K562 (cell line): ENCODE measurements at regions not wholly inside any gene's neighbourhood (a gene's known extent, or its start where the extent isn't known, plus 50 kb on each side); places are given as distances from the start of the nearest gene placed in this dataset.
"Not testable (repeated sequence)": the region's sequence is repeated elsewhere in the genome, so short reads cannot be mapped to it uniquely, and the experiment has no call there.

Experiments
- ATAC-seq: fragments of 200-7000 bp; cut with Tn5 transposase; 3 replicates; pipeline ENCODE4 v1.9.1; 2020; ENCODE audit warnings: moderate library complexity
- BruUV-seq: library from RNA; stranded (reverse); fragments of 400-500 nt; replicated peaks from 2 replicates; lab custom pipeline; 2021; lab: Mats Ljungman, UMichigan
- CTCF ChIA-PET: fragments of 300-600 bp; formaldehyde crosslinking; extraction: SDS; loops from one replicate; lab custom pipeline; 2021; ENCODE audit warnings: low intra/inter-chr PET ratio; lab: Yijun Ruan, JAX
- POLR2A ChIA-PET: fragments of 300-600, 350-650 bp; sonication (Branson Sonifier 250); formaldehyde crosslinking; extraction: SDS; loops from one replicate; lab custom pipeline; 2021; ENCODE audit warnings: antibody characterized with exemption, inconsistent platforms; lab: Yijun Ruan, JAX
- DNase-seq, 4 experiments: peaks; one replicate each; pipeline versions ENCODE4 v3.0.0 to v3.0.0-alpha.2; 2011 to 2018; ENCODE audit warnings: low spot score in 3 of 4, mixed read lengths in 3 of 4; ENCODE audit errors: extremely low read depth in 1 of 4
- FAIRE-seq: peaks from 2 replicates; lab custom pipeline; 2011; peaks lifted over from hg19 to GRCh38; lab: Jason Lieb, UNC
- H2AFZ ChIP-seq: 2 replicates; pipeline ENCODE4 v1.6.0; 2011; ENCODE audit warnings: low read depth, low read length, control low read depth, inconsistent platforms
- H3K27ac ChIP-seq: fragments of 200-600 bp; 3 replicates; pipeline ENCODE4 v1.8.0; 2011; ENCODE audit warnings: low read depth, mild to moderate bottlenecking, control low read depth, inconsistent platforms, low read length, moderate library complexity, mixed read lengths; ENCODE audit errors: extremely low read depth
- H3K27me3 ChIP-seq, 2 experiments: fragments of 300-600 bp in 1 of 2; 2 replicates in 1 of 2; 3 replicates in 1 of 2; pipeline versions ENCODE4 v1.6.0 to v1.8.0; 2011; ENCODE audit warnings: inconsistent platforms in 2 of 2, low read length in 2 of 2, mild to moderate bottlenecking in 1 of 2, mixed read lengths in 1 of 2, moderate library complexity in 1 of 2; ENCODE audit not compliant: control insufficient read depth in 2 of 2, insufficient read depth in 2 of 2
- H3K36me3 ChIP-seq: fragments of 300-600 bp; 3 replicates; pipeline ENCODE4 v1.8.0; 2011; ENCODE audit warnings: mild to moderate bottlenecking, low read length, inconsistent platforms; ENCODE audit not compliant: control insufficient read depth, insufficient read depth
- H3K4me1 ChIP-seq, 2 experiments: fragments of 200-600 bp in 1 of 2; replicated peaks in 1 of 2; 2 replicates in 1 of 2; 3 replicates in 1 of 2; pipeline versions ENCODE4 v1.5.1 to v1.8.0; 2011; ENCODE audit warnings: inconsistent platforms in 2 of 2, low read length in 2 of 2, mild to moderate bottlenecking in 1 of 2, mixed read lengths in 1 of 2, moderate library complexity in 1 of 2; ENCODE audit not compliant: control insufficient read depth in 2 of 2, insufficient read depth in 2 of 2
- H3K4me2 ChIP-seq: 2 replicates; pipeline ENCODE4 v1.6.1; 2011; ENCODE audit warnings: low read length, control low read depth, inconsistent platforms, mixed read lengths; ENCODE audit not compliant: insufficient read depth
- H3K4me3 ChIP-seq: fragments of 200-600 bp; sonication (generic), shearing (Covaris generic); 2 replicates; pipeline ENCODE4 v1.5.1; 2016; ENCODE audit warnings: control low read depth, inconsistent platforms
- H3K79me2 ChIP-seq: fragments of 200-600 bp; 3 replicates; pipeline ENCODE4 v1.8.0; 2011; ENCODE audit warnings: low read length, inconsistent platforms; ENCODE audit not compliant: control insufficient read depth, insufficient read depth
- H3K9ac ChIP-seq, 2 experiments: 2 replicates each; pipeline versions ENCODE4 v1.6.0 to v1.6.1; 2011; ENCODE audit warnings: low read depth in 2 of 2, low read length in 2 of 2, control low read depth in 1 of 2, inconsistent platforms in 1 of 2, mild to moderate bottlenecking in 1 of 2, mixed read lengths in 1 of 2; ENCODE audit not compliant: insufficient read depth in 1 of 2
- H3K9me1 ChIP-seq: one replicate; pipeline ENCODE4 v1.6.0; 2011; ENCODE audit warnings: inconsistent platforms, mild to moderate bottlenecking, low read length, moderate library complexity; ENCODE audit not compliant: control insufficient read depth, insufficient read depth
- H3K9me3 ChIP-seq: replicated peaks from 2 replicates; pipeline ENCODE4 v1.5.1; 2011; ENCODE audit warnings: low read depth, low read length, inconsistent platforms; ENCODE audit not compliant: control insufficient read depth, insufficient read depth
- H4K20me1 ChIP-seq: replicated peaks from 2 replicates; pipeline ENCODE4 v1.6.1; 2011; ENCODE audit warnings: low read length, inconsistent platforms, mixed read lengths; ENCODE audit not compliant: control insufficient read depth, insufficient read depth
- CTCF ChIP-seq, 3 experiments: IDR thresholded peaks in 2 of 3; conservative IDR thresholded peaks in 1 of 3; 2 replicates each; pipeline ENCODE4 v1.5.1; 2011 to 2012; ENCODE audit warnings: low read length in 3 of 3, mild to moderate bottlenecking in 3 of 3, control low read depth in 2 of 3, improper control_type of control experiment in 1 of 3, inconsistent platforms in 1 of 3, low read depth in 1 of 3, mixed read lengths in 1 of 3, moderate library complexity in 1 of 3; ENCODE audit not compliant: insufficient read depth in 2 of 3
- RAD21 ChIP-seq, 2 experiments: fragments of 250-450 bp in 1 of 2; fragments of 450-650 bp in 1 of 2; sonication (Bioruptor Pico) in 1 of 2; formaldehyde crosslinking in 1 of 2; IDR thresholded peaks in 1 of 2; conservative IDR thresholded peaks in 1 of 2; 2 replicates each; pipeline versions ENCODE4 v1.4.0 to v1.8.0; 2020 to 2022; ENCODE audit warnings: mild to moderate bottlenecking in 2 of 2, moderate library complexity in 1 of 2
- ZNF75A ChIP-seq: fragments of 450-650 bp; formaldehyde crosslinking; IDR thresholded peaks from 2 replicates; pipeline ENCODE4 v1.4.0; 2020; ENCODE audit warnings: mild to moderate bottlenecking
- WGBS: fragments of 100-300 bp; shearing (Covaris generic); methylation state at CpG from one replicate; pipeline ENCODE4 v1.1.6; 2016; ENCODE audit warnings: low coverage, mixed read lengths; ENCODE audit not compliant: insufficient coverage; ENCODE audit errors: missing lambda C conversion rate; 5-methylcytosine and 5-hydroxymethylcytosine counted together
- in situ Hi-C: fragments of 300-500 bp; cut with MboI; formaldehyde crosslinking; loops from 4 replicates; pipeline ENCODE4 v1.15.0; 2018; ENCODE audit warnings: inconsistent platforms, mixed read lengths
- intact Hi-C: fragments of 100-400 bp; cut with micrococcal nuclease; formaldehyde crosslinking; loops from 2 replicates; pipeline ENCODE4 v1.14.2; 2022

GRCh38 chr20:1734269-1734858 is 76.8 kb upstream of the SIRPG start:
- intact Hi-C loops (no loop called here), in situ Hi-C loops (no loop called here)
- H2AFZ ChIP-seq: no peak overlapping the region
- no peak for ATAC-seq
- CTCF ChIA-PET: interaction anchor here (0.6 kb wide), 1 partner anchor 231 kb away, joined by 3 read pairs; no protein-coding TSS in a partner anchor
- 3% methylated on average over 4 of the region's 4 CpGs for WGBS
- no peaks in the 10 kb centered on the region for H3K79me2 ChIP-seq
- no peaks in the 10 kb centered on the region for H4K20me1 ChIP-seq
- no peaks in the 10 kb centered on the region for H3K9me3 ChIP-seq
- DNase-seq: peak in 1 of 4 experiments; percentile 2
- no TSS peak for BruUV-seq
- TF ChIP-seq CTCF (IDR thresholded peaks at IDR 0.05 in 2 of 3, conservative IDR thresholded peaks at IDR 0.05 in 1 of 3; ENCODE audit: insufficient read depth in 2 of 3, low read depth in 1 of 3, low read length in 3 of 3) (peak in 1 of 3 experiments; percentile 48; a peak in 2 of 6 replicates), ZNF75A (CRISPR knock-in tag) (no peak), RAD21 (CRISPR knock-in tag; conservative IDR thresholded peaks at IDR 0.05 in 1 of 2, IDR thresholded peaks at IDR 0.05 in 1 of 2) (peak; percentile 48 to 49)
- H3K27me3 ChIP-seq: peaks cover 0 to 5% of the 10 kb centered on the region in 2 experiments; a peak in 2 of 5 replicates
- no peak for FAIRE-seq
- POLR2A ChIA-PET: no interaction called here
- no peak overlapping the region for H3K4me2 ChIP-seq
- no peaks in the 10 kb centered on the region for H3K36me3 ChIP-seq
- no peaks in the 10 kb centered on the region for H3K4me1 ChIP-seq
- H3K9me1 ChIP-seq: no peaks in the 10 kb centered on the region
- H3K27ac ChIP-seq: no peak overlapping the region
- H3K9ac ChIP-seq: no peak overlapping the region
- no peak overlapping the region for H3K4me3 ChIP-seq

- H3K4me3 ChIP-seq, FAIRE-seq, H3K79me2 ChIP-seq, H2AFZ ChIP-seq, H3K27ac ChIP-seq, H3K36me3 ChIP-seq, BruUV-seq, H3K27me3 ChIP-seq, DNase-seq, H3K4me2 ChIP-seq, H4K20me1 ChIP-seq, intact Hi-C loops, ATAC-seq, H3K9ac ChIP-seq, H3K9me1 ChIP-seq, H3K4me1 ChIP-seq, POLR2A ChIA-PET, CTCF ChIA-PET, H3K9me3 ChIP-seq, in situ Hi-C loops: not testable (repeated sequence)
- 14% methylated on average over 4 of the region's 6 CpGs for WGBS
Observed at GRCh38 chr20:1731828-1732375, 74.3 kb upstream of the SIRPG start.

- ATAC-seq, BruUV-seq, H3K27me3 ChIP-seq, H2AFZ ChIP-seq, POLR2A ChIA-PET, H3K9me1 ChIP-seq, CTCF ChIA-PET, H3K4me2 ChIP-seq, H3K9me3 ChIP-seq, H4K20me1 ChIP-seq, H3K79me2 ChIP-seq, H3K27ac ChIP-seq, in situ Hi-C loops, DNase-seq, H3K4me1 ChIP-seq, H3K36me3 ChIP-seq, H3K9ac ChIP-seq, H3K4me3 ChIP-seq, intact Hi-C loops, FAIRE-seq: not testable (repeated sequence)
- WGBS: under 1% methylated on average over 8 of the region's 8 CpGs
Observed at GRCh38 chr20:1730981-1731711, 73.6 kb upstream of the SIRPG start.
